PFSK-1 (cell line): ENCODE measurements at regions not wholly inside any gene's neighbourhood (a gene's known extent, or its start where the extent isn't known, plus 50 kb on each side); places are given as distances from the start of the nearest gene placed in this dataset.

ENCODE experiments used
- POLR2AphosphoS5 ChIP-seq: IDR thresholded peaks from 2 replicates; pipeline ENCODE4 v1.6.1; 2012; ENCODE audit warnings: low read depth, mild to moderate bottlenecking, control low read depth, low read length, moderate library complexity
- SIN3A ChIP-seq: IDR thresholded peaks from 2 replicates; pipeline ENCODE4 v1.6.1; 2012; ENCODE audit warnings: mild to moderate bottlenecking, low read length, moderate library complexity, borderline replicate concordance; ENCODE audit not compliant: insufficient read depth
- TAF1 ChIP-seq: IDR thresholded peaks from 2 replicates; pipeline ENCODE4 v1.6.1; 2012; ENCODE audit warnings: low read length, control low read depth, borderline replicate concordance; ENCODE audit not compliant: insufficient read depth
- TF ChIP-seq, protein P1 (sequence below), 2 experiments: IDR thresholded peaks; 2 replicates each; pipeline versions ENCODE4 v1.6.1 to v1.8.0; 2011 to 2012; ENCODE audit warnings: low read depth in 2 of 2, low read length in 2 of 2, control low read depth in 1 of 2, inconsistent platforms in 1 of 2, mild to moderate bottlenecking in 1 of 2, moderate library complexity in 1 of 2; ENCODE audit not compliant: insufficient read depth in 1 of 2

DNA sequence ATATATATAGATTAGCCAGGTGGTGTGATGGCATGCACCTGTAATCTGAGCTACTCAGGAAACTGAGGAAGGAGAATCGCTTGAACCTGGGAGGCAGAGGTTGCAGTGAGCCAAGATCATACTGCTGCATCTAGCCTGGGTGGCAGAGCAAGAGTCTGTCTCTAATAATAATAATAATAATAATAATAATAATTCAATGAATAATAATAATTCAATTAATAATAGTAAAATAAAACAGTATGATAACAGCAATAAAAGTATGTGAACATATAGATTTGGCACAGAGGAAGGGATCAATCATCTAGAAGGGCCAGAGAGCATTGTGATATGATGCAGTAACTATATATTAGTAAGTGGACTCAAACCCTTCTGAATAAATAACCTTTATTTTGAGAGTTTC, 314.5 kb upstream of the COL8A1 start:
- TF ChIP-seq SIN3A (no peak), TAF1 (no peak), POLR2AphosphoS5 (no peak)
- TF ChIP-seq, protein P1, sequence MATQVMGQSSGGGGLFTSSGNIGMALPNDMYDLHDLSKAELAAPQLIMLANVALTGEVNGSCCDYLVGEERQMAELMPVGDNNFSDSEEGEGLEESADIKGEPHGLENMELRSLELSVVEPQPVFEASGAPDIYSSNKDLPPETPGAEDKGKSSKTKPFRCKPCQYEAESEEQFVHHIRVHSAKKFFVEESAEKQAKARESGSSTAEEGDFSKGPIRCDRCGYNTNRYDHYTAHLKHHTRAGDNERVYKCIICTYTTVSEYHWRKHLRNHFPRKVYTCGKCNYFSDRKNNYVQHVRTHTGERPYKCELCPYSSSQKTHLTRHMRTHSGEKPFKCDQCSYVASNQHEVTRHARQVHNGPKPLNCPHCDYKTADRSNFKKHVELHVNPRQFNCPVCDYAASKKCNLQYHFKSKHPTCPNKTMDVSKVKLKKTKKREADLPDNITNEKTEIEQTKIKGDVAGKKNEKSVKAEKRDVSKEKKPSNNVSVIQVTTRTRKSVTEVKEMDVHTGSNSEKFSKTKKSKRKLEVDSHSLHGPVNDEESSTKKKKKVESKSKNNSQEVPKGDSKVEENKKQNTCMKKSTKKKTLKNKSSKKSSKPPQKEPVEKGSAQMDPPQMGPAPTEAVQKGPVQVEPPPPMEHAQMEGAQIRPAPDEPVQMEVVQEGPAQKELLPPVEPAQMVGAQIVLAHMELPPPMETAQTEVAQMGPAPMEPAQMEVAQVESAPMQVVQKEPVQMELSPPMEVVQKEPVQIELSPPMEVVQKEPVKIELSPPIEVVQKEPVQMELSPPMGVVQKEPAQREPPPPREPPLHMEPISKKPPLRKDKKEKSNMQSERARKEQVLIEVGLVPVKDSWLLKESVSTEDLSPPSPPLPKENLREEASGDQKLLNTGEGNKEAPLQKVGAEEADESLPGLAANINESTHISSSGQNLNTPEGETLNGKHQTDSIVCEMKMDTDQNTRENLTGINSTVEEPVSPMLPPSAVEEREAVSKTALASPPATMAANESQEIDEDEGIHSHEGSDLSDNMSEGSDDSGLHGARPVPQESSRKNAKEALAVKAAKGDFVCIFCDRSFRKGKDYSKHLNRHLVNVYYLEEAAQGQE (IDR thresholded peaks at IDR 0.05; ENCODE audit: insufficient read depth in 1 of 2, low read depth in 2 of 2, low read length in 2 of 2) = no peak
